ENCODE measurements at regions not wholly inside any gene's neighbourhood (a gene's known extent, or its start where the extent isn't known, plus 50 kb on each side); places are given as distances from the start of the nearest gene placed in this dataset.

DNA sequence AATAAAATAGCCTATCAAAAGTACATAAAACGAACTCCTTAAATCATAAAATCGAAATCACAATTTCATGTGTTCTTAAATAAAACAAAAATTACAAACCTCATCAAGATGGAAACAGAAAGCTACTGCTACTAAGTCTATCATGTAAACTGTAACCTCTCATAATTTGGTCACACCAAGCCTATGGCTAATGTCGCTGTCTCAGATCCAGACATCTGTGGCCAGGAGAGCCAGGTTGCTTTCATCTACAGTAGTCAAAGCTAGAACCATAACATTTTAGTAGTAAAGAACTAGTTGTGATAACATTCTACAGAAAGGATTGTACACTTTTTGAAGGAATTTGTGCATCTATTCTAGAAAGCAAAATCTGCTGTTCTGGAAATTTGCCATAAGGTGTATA, 197.4 kb upstream of the MBNL1 start:
- 63% methylated on average over 3 of the region's 3 CpGs for WGBS (ENCODE audit: low lambda C conversion rate)
- peaks cover 0 to 3% of the 10 kb centered on the region in 2 experiments; a peak in 1 of 4 replicates for H3K4me1 ChIP-seq (ENCODE audit: control insufficient read depth in 1 of 2, insufficient read depth in 2 of 2, low read depth in 1 of 2, low read length in 1 of 2)
- no peaks in the 10 kb centered on the region for H3K27me3 ChIP-seq (ENCODE audit: insufficient read depth)
- CTCF ChIA-PET = interaction anchor here (0.9 to 2.7 kb wide), 8 partner anchors 9 to 449 kb away, joined by 3 to 35 read pairs (median 6); no protein-coding TSS in a partner anchor
- peak overlapping the region; percentile 43; the same call in 1 of the 2 replicates for H2AFZ ChIP-seq (ENCODE audit: low read depth)
- DNase-seq = no peak
- H3K4me2 ChIP-seq = no peak overlapping the region
- no peaks in the 10 kb centered on the region for H3K36me3 ChIP-seq (replicated peaks in 1 of 2; ENCODE audit: control insufficient read depth in 1 of 2, insufficient read depth in 2 of 2, low read length in 1 of 2)
- H3F3A ChIP-seq (replicated peaks; ENCODE audit: insufficient read depth) = no peaks in the 10 kb centered on the region
- no peak overlapping the region for H3K4me3 ChIP-seq (ENCODE audit: low read depth in 2 of 2, low read length in 1 of 2)
- no peaks in the 10 kb centered on the region for H3K79me2 ChIP-seq (ENCODE audit: insufficient read depth)
- H3K9ac ChIP-seq = no peak overlapping the region
- H4K20me1 ChIP-seq (ENCODE audit: insufficient read depth) = no peaks in the 10 kb centered on the region
- H3K27ac ChIP-seq (ENCODE audit: low read depth in 2 of 2, low read length in 1 of 2) = no peak overlapping the region
- H3K9me3 ChIP-seq = peaks cover 12% of the 10 kb centered on the region
- H3K9me2 ChIP-seq = no peaks in the 10 kb centered on the region
- POLR2A ChIA-PET = no interaction called here
- TF ChIP-seq NFIC (IDR thresholded peaks at IDR 0.05; ENCODE audit: borderline replicate concordance) (no peak), RCOR1 (IDR thresholded peaks at IDR 0.05; ENCODE audit: low read length) (no peak), TAF1 (IDR thresholded peaks at IDR 0.05; ENCODE audit: borderline replicate concordance, low read depth, low read length) (no peak), NRF1 (IDR thresholded peaks at IDR 0.05; ENCODE audit: low read depth, low read length) (no peak), EZH2phosphoT487 (IDR thresholded peaks at IDR 0.05; ENCODE audit: borderline replicate concordance, low read depth) (no peak), FOSL2 (IDR thresholded peaks at IDR 0.05; ENCODE audit: borderline replicate concordance, low read depth) (no peak), RFX5 (IDR thresholded peaks at IDR 0.05; ENCODE audit: low read length) (no peak), TEAD4 (IDR thresholded peaks at IDR 0.05; ENCODE audit: borderline replicate concordance, insufficient read depth) (no peak), POLR2AphosphoS5 (IDR thresholded peaks at IDR 0.05; ENCODE audit: low read depth, low read length) (no peak), JUND (IDR thresholded peaks at IDR 0.05) (no peak)
- TF ChIP-seq, protein P1, sequence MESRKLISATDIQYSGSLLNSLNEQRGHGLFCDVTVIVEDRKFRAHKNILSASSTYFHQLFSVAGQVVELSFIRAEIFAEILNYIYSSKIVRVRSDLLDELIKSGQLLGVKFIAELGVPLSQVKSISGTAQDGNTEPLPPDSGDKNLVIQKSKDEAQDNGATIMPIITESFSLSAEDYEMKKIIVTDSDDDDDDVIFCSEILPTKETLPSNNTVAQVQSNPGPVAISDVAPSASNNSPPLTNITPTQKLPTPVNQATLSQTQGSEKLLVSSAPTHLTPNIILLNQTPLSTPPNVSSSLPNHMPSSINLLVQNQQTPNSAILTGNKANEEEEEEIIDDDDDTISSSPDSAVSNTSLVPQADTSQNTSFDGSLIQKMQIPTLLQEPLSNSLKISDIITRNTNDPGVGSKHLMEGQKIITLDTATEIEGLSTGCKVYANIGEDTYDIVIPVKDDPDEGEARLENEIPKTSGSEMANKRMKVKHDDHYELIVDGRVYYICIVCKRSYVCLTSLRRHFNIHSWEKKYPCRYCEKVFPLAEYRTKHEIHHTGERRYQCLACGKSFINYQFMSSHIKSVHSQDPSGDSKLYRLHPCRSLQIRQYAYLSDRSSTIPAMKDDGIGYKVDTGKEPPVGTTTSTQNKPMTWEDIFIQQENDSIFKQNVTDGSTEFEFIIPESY (IDR thresholded peaks at IDR 0.05; ENCODE audit: borderline replicate concordance, low read depth) = no peak
- TF ChIP-seq, protein P2, sequence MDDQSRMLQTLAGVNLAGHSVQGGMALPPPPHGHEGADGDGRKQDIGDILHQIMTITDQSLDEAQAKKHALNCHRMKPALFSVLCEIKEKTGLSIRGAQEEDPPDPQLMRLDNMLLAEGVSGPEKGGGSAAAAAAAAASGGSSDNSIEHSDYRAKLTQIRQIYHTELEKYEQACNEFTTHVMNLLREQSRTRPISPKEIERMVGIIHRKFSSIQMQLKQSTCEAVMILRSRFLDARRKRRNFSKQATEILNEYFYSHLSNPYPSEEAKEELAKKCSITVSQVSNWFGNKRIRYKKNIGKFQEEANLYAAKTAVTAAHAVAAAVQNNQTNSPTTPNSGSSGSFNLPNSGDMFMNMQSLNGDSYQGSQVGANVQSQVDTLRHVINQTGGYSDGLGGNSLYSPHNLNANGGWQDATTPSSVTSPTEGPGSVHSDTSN (IDR thresholded peaks at IDR 0.05) = no peak
- TF ChIP-seq, protein P3, sequence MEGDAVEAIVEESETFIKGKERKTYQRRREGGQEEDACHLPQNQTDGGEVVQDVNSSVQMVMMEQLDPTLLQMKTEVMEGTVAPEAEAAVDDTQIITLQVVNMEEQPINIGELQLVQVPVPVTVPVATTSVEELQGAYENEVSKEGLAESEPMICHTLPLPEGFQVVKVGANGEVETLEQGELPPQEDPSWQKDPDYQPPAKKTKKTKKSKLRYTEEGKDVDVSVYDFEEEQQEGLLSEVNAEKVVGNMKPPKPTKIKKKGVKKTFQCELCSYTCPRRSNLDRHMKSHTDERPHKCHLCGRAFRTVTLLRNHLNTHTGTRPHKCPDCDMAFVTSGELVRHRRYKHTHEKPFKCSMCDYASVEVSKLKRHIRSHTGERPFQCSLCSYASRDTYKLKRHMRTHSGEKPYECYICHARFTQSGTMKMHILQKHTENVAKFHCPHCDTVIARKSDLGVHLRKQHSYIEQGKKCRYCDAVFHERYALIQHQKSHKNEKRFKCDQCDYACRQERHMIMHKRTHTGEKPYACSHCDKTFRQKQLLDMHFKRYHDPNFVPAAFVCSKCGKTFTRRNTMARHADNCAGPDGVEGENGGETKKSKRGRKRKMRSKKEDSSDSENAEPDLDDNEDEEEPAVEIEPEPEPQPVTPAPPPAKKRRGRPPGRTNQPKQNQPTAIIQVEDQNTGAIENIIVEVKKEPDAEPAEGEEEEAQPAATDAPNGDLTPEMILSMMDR (IDR thresholded peaks at IDR 0.05) = no peak

DNA sequence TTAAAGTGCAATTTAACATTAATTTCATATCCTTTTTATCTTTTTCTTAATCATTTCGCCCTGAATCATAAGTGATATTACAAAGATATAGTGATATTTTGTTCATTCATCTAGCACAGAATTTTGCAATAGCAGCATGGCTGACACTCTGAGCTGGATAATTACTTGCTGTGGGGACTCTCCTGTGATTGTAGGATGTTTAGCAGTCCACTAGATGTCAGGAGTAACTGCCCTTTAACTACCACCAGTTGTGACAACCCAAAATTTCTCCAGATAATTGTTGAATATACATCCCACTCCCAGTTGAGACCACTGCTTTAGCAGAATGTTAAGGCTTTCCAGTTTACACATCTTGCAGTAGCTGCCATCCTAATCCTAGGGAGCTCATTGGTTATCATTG, 196.8 kb upstream of the MBNL1 start:
- CTCF ChIA-PET = interaction anchor here (0.9 to 2.7 kb wide), 12 partner anchors 10 to 502 kb away, joined by 3 to 35 read pairs (median 4); no protein-coding TSS in a partner anchor
- Histone ChIP-seq H3K4me3 (ENCODE audit: low read depth in 2 of 2, low read length in 1 of 2) (no peak overlapping the region), H3K27me3 (ENCODE audit: insufficient read depth) (no peaks in the 10 kb centered on the region), H3K79me2 (ENCODE audit: insufficient read depth) (no peaks in the 10 kb centered on the region), H3F3A (replicated peaks; ENCODE audit: insufficient read depth) (no peaks in the 10 kb centered on the region), H2AFZ (ENCODE audit: low read depth) (no peak overlapping the region), H3K4me2 (no peak overlapping the region), H3K27ac (ENCODE audit: low read depth in 2 of 2, low read length in 1 of 2) (no peak overlapping the region), H3K9me2 (no peaks in the 10 kb centered on the region), H3K9me3 (peaks cover 12% of the 10 kb centered on the region), H3K36me3 (replicated peaks in 1 of 2; ENCODE audit: control insufficient read depth in 1 of 2, insufficient read depth in 2 of 2, low read length in 1 of 2) (no peaks in the 10 kb centered on the region), H3K4me1 (ENCODE audit: control insufficient read depth in 1 of 2, insufficient read depth in 2 of 2, low read depth in 1 of 2, low read length in 1 of 2) (peaks cover 0 to 3% of the 10 kb centered on the region in 2 experiments; a peak in 1 of 4 replicates), H4K20me1 (ENCODE audit: insufficient read depth) (no peaks in the 10 kb centered on the region), H3K9ac (no peak overlapping the region)
- WGBS (ENCODE audit: low lambda C conversion rate) = 4% methylated on average over 1 of the region's 1 CpG
- peak; percentile 20 for DNase-seq
- TF ChIP-seq NRF1 (IDR thresholded peaks at IDR 0.05; ENCODE audit: low read depth, low read length) (no peak), ELF1 (IDR thresholded peaks at IDR 0.05) (no peak), MXI1 (IDR thresholded peaks at IDR 0.05; ENCODE audit: low read depth, low read length) (no peak), NFIC (IDR thresholded peaks at IDR 0.05; ENCODE audit: borderline replicate concordance) (no peak), SMC3 (IDR thresholded peaks at IDR 0.05; ENCODE audit: low read depth, low read length) (peak; percentile 43; the same call in 1 of the 2 replicates), RAD21 (IDR thresholded peaks at IDR 0.05; ENCODE audit: low read length) (peak; percentile 66), RXRA (IDR thresholded peaks at IDR 0.05; ENCODE audit: borderline replicate concordance, low read depth) (no peak), FOXJ3 (CRISPR knock-in tag; IDR thresholded peaks at IDR 0.05) (no peak)
- TF ChIP-seq, protein P3 (IDR thresholded peaks at IDR 0.05) = peak; percentile 45; the same call in 1 of the 2 replicates
- POLR2A ChIA-PET = no interaction called here
